IMR-90 (cell line): ENCODE measurements at regions not wholly inside any gene's neighbourhood (a gene's known extent, or its start where the extent isn't known, plus 50 kb on each side); places are given as distances from the start of the nearest gene placed in this dataset.

ENCODE experiments used
- ATAC-seq: fragments of 200-7000 bp; cut with Tn5 transposase; 2 replicates; pipeline ENCODE4 v1.9.1; 2020; ENCODE audit warnings: low read depth, mild to moderate bottlenecking, moderate library complexity
- BruUV-seq: library from RNA; stranded (reverse); fragments of 400-500 nt; replicated peaks from 2 replicates; lab custom pipeline; 2021; lab: Mats Ljungman, UMichigan
- CTCF ChIA-PET: fragments of 300-600 bp; formaldehyde crosslinking; extraction: SDS; loops from one replicate; lab custom pipeline; 2021; ENCODE audit warnings: antibody characterized with exemption; lab: Yijun Ruan, JAX
- POLR2A ChIA-PET: fragments of 300-600 bp; sonication (Branson Sonifier 250); formaldehyde crosslinking; loops from one replicate; lab custom pipeline; 2022; ENCODE audit warnings: antibody characterized with exemption; ENCODE audit not compliant: unreplicated experiment; lab: Charles Lee
- DNase-seq: peaks from one replicate; pipeline ENCODE4 v3.0.0; 2013
- H2AFZ ChIP-seq: replicated peaks from 2 replicates; pipeline ENCODE3; 2013; ENCODE audit warnings: low read length, mild to moderate bottlenecking; ENCODE audit not compliant: poor library complexity
- H2AK5ac ChIP-seq: 2 replicates; pipeline ENCODE4 v1.6.1; 2013; ENCODE audit warnings: low read depth, low read length, inconsistent platforms
- H2AK9ac ChIP-seq: replicated peaks from 2 replicates; pipeline ENCODE3; 2013; ENCODE audit warnings: mild to moderate bottlenecking, low read depth, low read length, moderate library complexity; ENCODE audit not compliant: poor library complexity
- H2BK120ac ChIP-seq: 2 replicates; pipeline ENCODE4 v1.6.1; 2013; ENCODE audit warnings: low read depth, low read length, inconsistent platforms
- H2BK15ac ChIP-seq: 3 replicates; pipeline ENCODE4 v1.6.1; 2013; ENCODE audit warnings: low read depth, low read length, inconsistent platforms
- H2BK20ac ChIP-seq: 2 replicates; pipeline ENCODE4 v1.6.1; 2013; ENCODE audit warnings: low read depth, mild to moderate bottlenecking, inconsistent platforms, low read length, moderate library complexity
- H2BK5ac ChIP-seq: 2 replicates; pipeline ENCODE4 v1.6.1; 2013; ENCODE audit warnings: mild to moderate bottlenecking, low read depth, low read length, inconsistent platforms; ENCODE audit not compliant: poor library complexity, severe bottlenecking
- H3K14ac ChIP-seq: replicated peaks from 2 replicates; pipeline ENCODE4 v1.6.1; 2013; ENCODE audit warnings: low read depth, low read length, inconsistent platforms
- H3K18ac ChIP-seq: 2 replicates; pipeline ENCODE4 v1.6.1; 2013; ENCODE audit warnings: low read depth, low read length, control low read depth
- H3K23ac ChIP-seq: 2 replicates; pipeline ENCODE4 v1.6.1; 2013; ENCODE audit warnings: low read depth, low read length, inconsistent platforms
- H3K27ac ChIP-seq: 2 replicates; pipeline ENCODE4 v1.5.1; 2013; ENCODE audit warnings: mild to moderate bottlenecking, control low read depth, low read length; ENCODE audit not compliant: insufficient read depth
- H3K27me3 ChIP-seq: 2 replicates; pipeline ENCODE4 v1.6.1; 2013; ENCODE audit warnings: low read length; ENCODE audit not compliant: control insufficient read depth, insufficient read depth
- H3K36me3 ChIP-seq: 2 replicates; pipeline ENCODE4 v1.6.1; 2013; ENCODE audit warnings: low read length, mixed read lengths; ENCODE audit not compliant: control insufficient read depth, insufficient read depth
- H3K4ac ChIP-seq: 2 replicates; pipeline ENCODE4 v1.6.1; 2013; ENCODE audit warnings: low read depth, low read length, inconsistent platforms
- H3K4me1 ChIP-seq: 2 replicates; pipeline ENCODE4 v1.6.1; 2013; ENCODE audit warnings: low read length, mixed read lengths; ENCODE audit not compliant: control insufficient read depth, insufficient read depth
- H3K4me2 ChIP-seq: 2 replicates; pipeline ENCODE4 v1.6.1; 2013; ENCODE audit warnings: low read depth, mild to moderate bottlenecking, control low read depth, low read length, moderate library complexity
- H3K4me3 ChIP-seq: 2 replicates; pipeline ENCODE4 v1.5.1; 2013; ENCODE audit warnings: low read depth, mild to moderate bottlenecking, control low read depth, low read length, moderate library complexity; ENCODE audit not compliant: insufficient read depth
- H3K56ac ChIP-seq: 2 replicates; pipeline ENCODE4 v1.6.1; 2013; ENCODE audit warnings: low read length, inconsistent platforms; ENCODE audit not compliant: insufficient read depth; ENCODE audit errors: extremely low read depth
- H3K79me1 ChIP-seq, 2 experiments: 2 replicates each; pipeline ENCODE4 v1.6.1; 2013; ENCODE audit warnings: low read length in 2 of 2, inconsistent platforms in 1 of 2, low read depth in 1 of 2
- H3K9ac ChIP-seq: 2 replicates; pipeline ENCODE4 v1.6.1; 2013; ENCODE audit warnings: low read depth, low read length, control low read depth
- H3K9me1 ChIP-seq: 2 replicates; pipeline ENCODE4 v1.6.1; 2013; ENCODE audit warnings: low read length, inconsistent platforms; ENCODE audit not compliant: insufficient read depth
- H3K9me3 ChIP-seq: 2 replicates; pipeline ENCODE4 v1.6.1; 2013; ENCODE audit warnings: low read length; ENCODE audit not compliant: control insufficient read depth, insufficient read depth
- H4K20me1 ChIP-seq: 2 replicates; pipeline ENCODE4 v1.6.1; 2013; ENCODE audit warnings: low read length, inconsistent platforms; ENCODE audit not compliant: insufficient read depth
- H4K5ac ChIP-seq: 2 replicates; pipeline ENCODE4 v1.6.1; 2013; ENCODE audit warnings: mild to moderate bottlenecking, low read depth, low read length, control low read depth
- H4K8ac ChIP-seq, 2 experiments: 2 replicates each; pipeline ENCODE4 v1.6.1; 2013; ENCODE audit warnings: low read depth in 2 of 2, low read length in 2 of 2, control low read depth in 1 of 2, inconsistent platforms in 1 of 2
- H4K91ac ChIP-seq: 2 replicates; pipeline ENCODE4 v1.6.1; 2013; ENCODE audit warnings: low read depth, low read length, inconsistent platforms; ENCODE audit not compliant: insufficient read depth
- CEBPB ChIP-seq: IDR thresholded peaks from 2 replicates; pipeline ENCODE4 v1.6.1; 2012; ENCODE audit warnings: low read depth, low read length, improper control_type of control experiment
- CHD1 ChIP-seq: IDR thresholded peaks from 2 replicates; pipeline ENCODE4 v1.6.1; 2012; ENCODE audit warnings: low read depth, low read length, improper control_type of control experiment
- MAFK ChIP-seq: IDR thresholded peaks from 2 replicates; pipeline ENCODE4 v1.6.1; 2012; ENCODE audit warnings: low read depth, low read length, improper control_type of control experiment
- MXI1 ChIP-seq: IDR thresholded peaks from 2 replicates; pipeline ENCODE4 v1.6.1; 2012; ENCODE audit warnings: low read depth, mild to moderate bottlenecking, low read length, moderate library complexity, borderline replicate concordance
- WGBS, 2 experiments: methylation state at CpG; one replicate each; pipeline versions ENCODE4 v1.1.5 to v1.1.7; 2013; ENCODE audit warnings: missing lambda C conversion rate in 2 of 2; ENCODE audit not compliant: insufficient read length in 1 of 2; ENCODE audit errors: extremely low coverage in 2 of 2; 5-methylcytosine and 5-hydroxymethylcytosine counted together
- dilution Hi-C: fragments of 300-500 bp; cut with HindIII; formaldehyde crosslinking; loops from one replicate; pipeline ENCODE4 v1.14.3; 2018; ENCODE audit warnings: low sequenced_read_pairs; ENCODE audit not compliant: unreplicated experiment
- in situ Hi-C: fragments of 300-500 bp; cut with MboI; formaldehyde crosslinking; loops from 3 replicates; pipeline ENCODE4 v1.14.3; 2019; ENCODE audit warnings: low sequenced_read_pairs, inconsistent platforms, mixed read lengths
- intact Hi-C: fragments of 100-400 bp; cut with micrococcal nuclease; formaldehyde crosslinking; loops from 2 replicates; pipeline ENCODE4 v1.10.0; 2022

GRCh38 chr5:6080930-6081726 is 297.2 kb downstream of the MED10 start:
- ATAC-seq (no peak), DNase-seq (no peak)
- H3K18ac ChIP-seq, result no peak overlapping the region
- no peaks in the 10 kb centered on the region for H3K4me1 ChIP-seq
- H3K36me3 ChIP-seq, result no peaks in the 10 kb centered on the region
- no peak overlapping the region for H2AFZ ChIP-seq
- H4K5ac ChIP-seq, result no peak overlapping the region
- no peak overlapping the region for H3K9ac ChIP-seq
- no peak for TF ChIP-seq CEBPB
- no peak for TF ChIP-seq MAFK
- TF ChIP-seq CHD1, result no peak
- no peak for TF ChIP-seq MXI1
- H4K8ac ChIP-seq, result no peak overlapping the region
- H3K79me1 ChIP-seq, result no peaks in the 10 kb centered on the region
- ChIA-PET CTCF (no interaction called here), POLR2A (no interaction called here)
- intact Hi-C loops, result no loop called here
- no peak overlapping the region for H3K56ac ChIP-seq
- no peak overlapping the region for H2AK9ac ChIP-seq
- H2BK120ac ChIP-seq, result no peak overlapping the region
- WGBS, 2 experiments, result 38% methylated on average over 6 of the region's 10 CpGs; no CpG with 5 or more reads in 1 of the 2 experiments
- no peak overlapping the region for H4K91ac ChIP-seq
- H3K4ac ChIP-seq, result no peak overlapping the region
- no peak overlapping the region for H2AK5ac ChIP-seq
- no peak overlapping the region for H3K23ac ChIP-seq
- dilution Hi-C loops, result no loop called here
- no peak overlapping the region for H3K4me2 ChIP-seq
- H2BK5ac ChIP-seq, result no peak overlapping the region
- H3K4me3 ChIP-seq, result no peak overlapping the region
- H3K9me1 ChIP-seq, result no peaks in the 10 kb centered on the region
- no peaks in the 10 kb centered on the region for H3K27me3 ChIP-seq
- no peak overlapping the region for H3K27ac ChIP-seq
- in situ Hi-C loops, result no loop called here
- H3K14ac ChIP-seq, result no peak overlapping the region
- H2BK20ac ChIP-seq, result no peak overlapping the region
- no peak overlapping the region for H2BK15ac ChIP-seq
- peaks cover 32% of the 10 kb centered on the region for H3K9me3 ChIP-seq
- no TSS peak for BruUV-seq
- H4K20me1 ChIP-seq, result no peaks in the 10 kb centered on the region
